Right lobe of liver (tissue), 6 donors: ENCODE measurements at regions not wholly inside any gene's neighbourhood (a gene's known extent, or its start where the extent isn't known, plus 50 kb on each side); places are given as distances from the start of the nearest gene placed in this dataset.

Experiments
- ATAC-seq, 4 donors: fragments of 200-7000 bp; cut with Tn5 transposase; one replicate each; pipeline ENCODE4 v1.9.1; 2020; ENCODE audit warnings: mild to moderate bottlenecking in 4 of 4, moderate library complexity in 4 of 4
- DNase-seq, 3 donors: peaks; one replicate each; pipeline ENCODE4 v3.0.0-alpha.2; 2020
- H3K27ac ChIP-seq, 3 donors: fragments of 200-600 bp; one replicate each; pipeline ENCODE4 v1.8.0; 2022
- H3K27me3 ChIP-seq, 2 donors: fragments of 200-600 bp; one replicate each; pipeline ENCODE4 v1.8.0; 2022
- H3K36me3 ChIP-seq, 4 donors: fragments of 200-600 bp; sonication (generic) in 1 of 4; one replicate each; pipeline versions ENCODE4 v1.5.1 to v1.8.0; 2017 to 2022; ENCODE audit warnings: control low read depth in 1 of 4
- H3K4me1 ChIP-seq, 4 donors: fragments of 200-600 bp; sonication (generic) in 1 of 4; one replicate each; pipeline versions ENCODE4 v1.5.1 to v1.8.0; 2017 to 2022; ENCODE audit warnings: control low read depth in 1 of 4
- H3K4me3 ChIP-seq, 3 donors: fragments of 200-600 bp; one replicate each; pipeline ENCODE4 v1.8.0; 2022
- H3K9me3 ChIP-seq, 4 donors: fragments of 200-600 bp; sonication (generic) in 1 of 4; one replicate each; pipeline versions ENCODE4 v1.5.1 to v1.8.0; 2017 to 2022; ENCODE audit warnings: control low read depth in 1 of 4
- CTCF ChIP-seq, 4 donors: fragments of 200-600 bp in 3 of 4; fragments of 450-650 bp in 1 of 4; IDR thresholded peaks; one replicate each; pipeline versions ENCODE4 v1.5.1 to v1.8.0; 2016 to 2022; ENCODE audit warnings: antibody characterized with exemption in 4 of 4, mild to moderate bottlenecking in 2 of 4
- POLR2A ChIP-seq: fragments of 450-650 bp; IDR thresholded peaks from one replicate; pipeline ENCODE4 v1.6.1; 2017; ENCODE audit warnings: antibody characterized with exemption, mild to moderate bottlenecking
- WGBS: methylation state at CpG from one replicate; pipeline ENCODE4 v1.1.6; 2018; ENCODE audit warnings: low coverage, low lambda C conversion rate; ENCODE audit not compliant: insufficient coverage; ENCODE audit errors: missing lambda C conversion rate; 5-methylcytosine and 5-hydroxymethylcytosine counted together
- intact Hi-C, 2 donors: fragments of 100-400 bp; cut with DNase I; formaldehyde crosslinking; loops; one replicate each; pipeline versions ENCODE4 v1.11.2 to v1.14.1; 2022
- donor health status: DM: no; HTN: yes; CAD: no.
- donor health status: DM: no; HTN: no; CAD: no.
- donor health status: DM: no; HTN: no; CAD: no.
- donor health status: DM: no; HTN: yes; CAD: no.
- donor health status: DM: no; HTN: yes; CAD: no.

GRCh38 chr16:65384441-65384840, 262.6 kb upstream of the CDH11 start:
- intact Hi-C loops, result no loop called here
- Histone ChIP-seq H3K9me3 (no peaks in the 10 kb centered on the region), H3K36me3 (no peaks in the 10 kb centered on the region), H3K4me1 (no peaks in the 10 kb centered on the region), H3K4me3 (no peak overlapping the region), H3K27ac (no peak overlapping the region), H3K27me3 (no peaks in the 10 kb centered on the region)
- WGBS, result 0% methylated on average over 1 of the region's 1 CpG
- no peak for DNase-seq
- no peak for TF ChIP-seq CTCF (IDR thresholded peaks at IDR 0.05)
- TF ChIP-seq POLR2A, result no peak
- no peak for ATAC-seq

- no peaks in the 10 kb centered on the region for H3K9me3 ChIP-seq
- no peaks in the 10 kb centered on the region for H3K4me1 ChIP-seq
- intact Hi-C loops, result no loop called here
- H3K36me3 ChIP-seq, result no peaks in the 10 kb centered on the region
- H3K4me3 ChIP-seq, result no peak overlapping the region
- no peak for DNase-seq
- TF ChIP-seq POLR2A, result no peak
- TF ChIP-seq CTCF (IDR thresholded peaks at IDR 0.05), result no peak
- no peak for ATAC-seq
- H3K27me3 ChIP-seq, result no peaks in the 10 kb centered on the region
- H3K27ac ChIP-seq, result no peak overlapping the region
These were observed 255.3 kb upstream of the CDH11 start for GRCh38 chr16:65377195-65377594.

- no peaks in the 10 kb centered on the region for H3K36me3 ChIP-seq
- H3K9me3 ChIP-seq, result no peaks in the 10 kb centered on the region
- no peak overlapping the region for H3K27ac ChIP-seq
- no peak overlapping the region for H3K4me3 ChIP-seq
- intact Hi-C loops, result no loop called here
- H3K4me1 ChIP-seq, result no peaks in the 10 kb centered on the region
- ATAC-seq, result no peak
- DNase-seq, result no peak
- WGBS, result 49% methylated on average over 2 of the region's 3 CpGs
- TF ChIP-seq POLR2A (no peak), CTCF (IDR thresholded peaks at IDR 0.05) (no peak)
- H3K27me3 ChIP-seq, result no peaks in the 10 kb centered on the region
These were observed 254.7 kb upstream of the CDH11 start for GRCh38 chr16:65376601-65377000.

GRCh38 chr16:65375651-65376050, 253.8 kb upstream of the CDH11 start:
- Histone ChIP-seq H3K9me3 (no peaks in the 10 kb centered on the region), H3K36me3 (no peaks in the 10 kb centered on the region), H3K4me3 (no peak overlapping the region), H3K27me3 (no peaks in the 10 kb centered on the region), H3K27ac (no peak overlapping the region), H3K4me1 (no peaks in the 10 kb centered on the region)
- DNase-seq, result no peak
- no peak for ATAC-seq
- intact Hi-C loops, result no loop called here
- TF ChIP-seq CTCF (IDR thresholded peaks at IDR 0.05), result no peak
- TF ChIP-seq POLR2A, result no peak
- WGBS, result 25% methylated on average over 1 of the region's 1 CpG

- DNase-seq, result no peak
- no peaks in the 10 kb centered on the region for H3K9me3 ChIP-seq
- WGBS, result 15% methylated on average over 3 of the region's 3 CpGs
- ATAC-seq, result no peak
- intact Hi-C loops, result no loop called here
- H3K36me3 ChIP-seq, result no peaks in the 10 kb centered on the region
- no peak overlapping the region for H3K4me3 ChIP-seq
- H3K27me3 ChIP-seq, result no peaks in the 10 kb centered on the region
- TF ChIP-seq CTCF (IDR thresholded peaks at IDR 0.05) (no peak), POLR2A (no peak)
- H3K4me1 ChIP-seq, result no peaks in the 10 kb centered on the region
- H3K27ac ChIP-seq, result no peak overlapping the region
These were observed 251.2 kb upstream of the CDH11 start for GRCh38 chr16:65373097-65373496.
